Sigmoid colon (tissue), 6 donors: ENCODE measurements at regions not wholly inside any gene's neighbourhood (a gene's known extent, or its start where the extent isn't known, plus 50 kb on each side); places are given as distances from the start of the nearest gene placed in this dataset.

Source experiments
- DNase-seq: peaks from one replicate; pipeline ENCODE4 v3.0.0-alpha.2; 2019
- H3K27ac ChIP-seq, 4 donors: fragments of 200-600 bp; sonication (generic); one replicate each; pipeline ENCODE4 v1.5.1; 2016 to 2019; ENCODE audit warnings: mild to moderate bottlenecking in 1 of 4
- H3K27me3 ChIP-seq, 3 donors: fragments of 200-600 bp; sonication (generic); one replicate each; pipeline ENCODE4 v1.5.1; 2019; ENCODE audit warnings: mild to moderate bottlenecking in 1 of 3
- H3K36me3 ChIP-seq, 4 donors: fragments of 200-600 bp; sonication (generic); one replicate each; pipeline ENCODE4 v1.5.1; 2016 to 2019
- H3K4me1 ChIP-seq, 4 donors: fragments of 200-600 bp; sonication (generic); one replicate each; pipeline ENCODE4 v1.5.1; 2017 to 2019
- H3K4me3 ChIP-seq, 4 donors: fragments of 200-600 bp; sonication (generic); one replicate each; pipeline ENCODE4 v1.5.1; 2017 to 2019; ENCODE audit warnings: mild to moderate bottlenecking in 2 of 4, moderate library complexity in 1 of 4
- H3K9me3 ChIP-seq, 4 donors: fragments of 200-600 bp in 3 of 4; sonication (generic) in 3 of 4; one replicate each; pipeline versions ENCODE4 v1.5.1 to v1.6.1; 2013 to 2019
- EP300 ChIP-seq, 4 donors: sonication (generic); formaldehyde crosslinking; IDR thresholded peaks; one replicate each; pipeline ENCODE4 v1.6.1; 2017; ENCODE audit warnings: antibody characterized with exemption in 4 of 4
- POLR2A ChIP-seq, 2 donors: fragments of 450-650 bp; IDR thresholded peaks; one replicate each; pipeline ENCODE4 v1.6.1; 2016; ENCODE audit warnings: antibody characterized with exemption in 2 of 2, mild to moderate bottlenecking in 2 of 2, moderate library complexity in 2 of 2
- POLR2AphosphoS5 ChIP-seq, 4 donors: sonication (generic); formaldehyde crosslinking; IDR thresholded peaks; one replicate each; pipeline ENCODE4 v1.6.1; 2017; ENCODE audit warnings: antibody characterized with exemption in 4 of 4
- whole genome bisulfite sequencing, 2 donors: extraction: QIAGEN DNeasy Blood & Tissue Kit; methylation state at CpG; one replicate each; pipeline ENCODE4 v1.1.7; 2013; 5-methylcytosine and 5-hydroxymethylcytosine counted together
- intact Hi-C: fragments of 100-400 bp; cut with DNase I; formaldehyde crosslinking; loops from one replicate; pipeline ENCODE4 v1.15.1; 2023
- TF ChIP-seq, protein P1 (sequence below), 4 experiments: fragments of 450-650 bp in 3 of 4; fragments of 200-600 bp in 1 of 4; IDR thresholded peaks; one replicate each; pipeline ENCODE4 v1.5.1; 2016 to 2019; ENCODE audit warnings: antibody characterized with exemption in 4 of 4, mild to moderate bottlenecking in 3 of 4, moderate library complexity in 2 of 4
- donor health status: healthy with polysubstance abuse.
- donor health status: healthy.

DNA sequence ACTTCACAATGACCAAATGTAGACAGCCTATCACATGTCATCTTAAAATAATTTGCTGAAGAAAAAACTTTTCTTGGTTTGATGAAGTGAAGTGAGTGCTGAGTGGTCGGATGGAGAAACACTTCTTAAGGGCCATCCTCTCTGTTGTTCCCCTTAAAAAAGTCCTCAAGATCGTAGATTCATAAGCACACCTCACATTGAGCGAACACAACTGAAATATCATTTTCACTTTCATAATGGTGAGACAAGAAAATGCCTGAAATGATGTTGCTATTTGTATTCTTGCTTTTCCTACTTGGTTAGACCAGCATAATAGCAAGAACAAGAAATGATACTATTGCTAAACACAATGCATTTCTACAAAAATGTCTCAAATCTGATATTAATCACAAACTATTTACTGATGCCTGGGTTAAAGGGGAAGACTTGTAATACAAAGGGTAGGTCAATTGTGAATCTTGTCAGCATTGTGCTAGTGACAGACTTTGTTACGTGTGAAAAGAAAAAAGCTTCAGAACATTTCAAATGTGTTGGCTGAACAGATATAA, 305.6 kb upstream of the NR3C2 start:
- intact Hi-C loops = loop anchor here (2.0 kb wide), 1 partner anchor 71 kb away; no protein-coding TSS in a partner anchor
- WGBS, 2 donors = 72 to 77% methylated on average over 4 of the region's 4 CpGs

DNA sequence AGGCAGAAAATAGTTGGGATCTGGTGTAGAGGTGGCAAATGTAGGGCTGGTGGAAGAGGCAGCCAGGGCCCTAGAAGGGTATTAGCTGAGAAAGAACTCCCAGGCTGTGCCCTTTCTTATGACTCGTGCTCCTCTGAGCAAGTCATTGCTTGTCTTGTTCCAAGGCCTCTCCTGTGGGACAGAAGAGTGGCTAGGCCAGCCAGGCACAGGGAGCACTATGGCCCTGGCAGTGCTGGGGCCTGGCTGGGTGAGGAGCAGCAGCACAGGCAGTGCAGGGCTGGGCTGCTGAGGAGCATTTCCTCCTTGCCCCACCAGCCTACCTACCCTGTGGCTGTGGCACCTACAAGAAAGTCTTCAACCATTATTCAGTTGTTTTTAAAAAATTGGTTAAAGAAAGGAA, 298.5 kb upstream of the NR3C2 start:
- Histone ChIP-seq H3K27ac (no peak overlapping the region), H3K9me3 (no peaks in the 10 kb centered on the region), H3K4me1 (no peaks in the 10 kb centered on the region), H3K4me3 (no peak overlapping the region), H3K36me3 (no peaks in the 10 kb centered on the region), H3K27me3 (no peaks in the 10 kb centered on the region)
- WGBS, 2 donors = 73 to 80% methylated on average over 1 of the region's 1 CpG
- no peak for DNase-seq
- TF ChIP-seq, protein P1, sequence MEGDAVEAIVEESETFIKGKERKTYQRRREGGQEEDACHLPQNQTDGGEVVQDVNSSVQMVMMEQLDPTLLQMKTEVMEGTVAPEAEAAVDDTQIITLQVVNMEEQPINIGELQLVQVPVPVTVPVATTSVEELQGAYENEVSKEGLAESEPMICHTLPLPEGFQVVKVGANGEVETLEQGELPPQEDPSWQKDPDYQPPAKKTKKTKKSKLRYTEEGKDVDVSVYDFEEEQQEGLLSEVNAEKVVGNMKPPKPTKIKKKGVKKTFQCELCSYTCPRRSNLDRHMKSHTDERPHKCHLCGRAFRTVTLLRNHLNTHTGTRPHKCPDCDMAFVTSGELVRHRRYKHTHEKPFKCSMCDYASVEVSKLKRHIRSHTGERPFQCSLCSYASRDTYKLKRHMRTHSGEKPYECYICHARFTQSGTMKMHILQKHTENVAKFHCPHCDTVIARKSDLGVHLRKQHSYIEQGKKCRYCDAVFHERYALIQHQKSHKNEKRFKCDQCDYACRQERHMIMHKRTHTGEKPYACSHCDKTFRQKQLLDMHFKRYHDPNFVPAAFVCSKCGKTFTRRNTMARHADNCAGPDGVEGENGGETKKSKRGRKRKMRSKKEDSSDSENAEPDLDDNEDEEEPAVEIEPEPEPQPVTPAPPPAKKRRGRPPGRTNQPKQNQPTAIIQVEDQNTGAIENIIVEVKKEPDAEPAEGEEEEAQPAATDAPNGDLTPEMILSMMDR (IDR thresholded peaks at IDR 0.05) = no peak
- TF ChIP-seq EP300 (IDR thresholded peaks at IDR 0.05) (no peak), POLR2AphosphoS5 (IDR thresholded peaks at IDR 0.05) (no peak), POLR2A (IDR thresholded peaks at IDR 0.05) (no peak)
- intact Hi-C loops = no loop called here

More for the DNA sequence above, 305.6 kb upstream of the NR3C2 start:
- TF ChIP-seq POLR2A (IDR thresholded peaks at IDR 0.05) = no peak
- TF ChIP-seq, protein P1 (IDR thresholded peaks at IDR 0.05) = no peak
- TF ChIP-seq EP300 (IDR thresholded peaks at IDR 0.05) = no peak
- TF ChIP-seq POLR2AphosphoS5 (IDR thresholded peaks at IDR 0.05) = no peak
- no peaks in the 10 kb centered on the region for H3K4me1 ChIP-seq
- peaks cover 0 to 3% (median 0%) of the 10 kb centered on the region in 3 donors for H3K27me3 ChIP-seq
- no peak for DNase-seq
- no peak overlapping the region for H3K27ac ChIP-seq
- H3K36me3 ChIP-seq = no peaks in the 10 kb centered on the region
- H3K4me3 ChIP-seq = no peak overlapping the region
- H3K9me3 ChIP-seq = no peaks in the 10 kb centered on the region

DNA sequence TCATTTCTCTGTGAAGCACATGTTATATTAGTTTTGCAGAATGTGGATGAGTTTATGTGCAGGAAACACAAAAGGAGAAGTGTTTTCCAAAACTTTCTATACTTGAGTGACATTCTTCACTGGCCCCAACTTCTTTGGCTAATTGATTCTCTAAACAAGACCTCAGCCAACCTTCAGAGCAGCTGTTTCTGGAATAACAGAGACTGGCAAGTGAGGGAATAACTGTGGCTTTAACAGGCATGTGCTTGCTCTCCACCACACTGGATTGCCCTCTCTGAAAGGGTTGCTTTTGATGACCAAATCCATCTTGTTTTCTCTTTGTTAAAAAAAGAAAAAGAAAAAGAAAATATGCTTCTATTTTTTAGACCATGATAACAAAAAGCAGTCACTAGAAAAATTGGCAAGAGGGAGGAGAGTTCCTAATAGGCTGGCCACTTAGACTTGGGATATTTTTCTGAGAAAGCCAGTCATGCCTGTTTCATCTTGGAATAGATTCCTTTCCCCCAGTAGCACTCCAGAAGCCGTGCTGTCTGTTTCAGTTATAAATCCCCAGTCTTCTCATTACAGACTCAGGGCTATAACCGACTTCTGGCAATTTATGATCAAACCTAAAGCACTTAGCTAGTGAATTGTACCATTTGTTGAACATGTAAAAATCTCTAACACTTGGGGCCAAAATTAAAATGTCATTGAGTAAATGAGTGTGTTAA, 295.0 kb upstream of the NR3C2 start:
- H3K4me3 ChIP-seq = no peak overlapping the region
- TF ChIP-seq, protein P1 (IDR thresholded peaks at IDR 0.05) = no peak
- TF ChIP-seq POLR2AphosphoS5 (IDR thresholded peaks at IDR 0.05) = no peak
- no peak for TF ChIP-seq EP300 (IDR thresholded peaks at IDR 0.05)
- no peak for TF ChIP-seq POLR2A (IDR thresholded peaks at IDR 0.05)
- DNase-seq = no peak

GRCh38 chr4:148735432-148736155, 293.4 kb upstream of the NR3C2 start:
- H3K36me3 ChIP-seq = no peaks in the 10 kb centered on the region
- no peak overlapping the region for H3K27ac ChIP-seq
- TF ChIP-seq, protein P1 (IDR thresholded peaks at IDR 0.05) = no peak
- TF ChIP-seq POLR2A (IDR thresholded peaks at IDR 0.05) (no peak), POLR2AphosphoS5 (IDR thresholded peaks at IDR 0.05) (no peak), EP300 (IDR thresholded peaks at IDR 0.05) (no peak)
- no peaks in the 10 kb centered on the region for H3K4me1 ChIP-seq
- no peak for DNase-seq
- 85 to 93% methylated on average over 5 of the region's 5 CpGs for WGBS, 2 donors
- H3K9me3 ChIP-seq = no peaks in the 10 kb centered on the region
- intact Hi-C loops = no loop called here
- no peaks in the 10 kb centered on the region for H3K27me3 ChIP-seq
- H3K4me3 ChIP-seq = no peak overlapping the region

More for the DNA sequence above, 295.0 kb upstream of the NR3C2 start:
- intact Hi-C loops = no loop called here
- H3K27me3 ChIP-seq = no peaks in the 10 kb centered on the region
- no peaks in the 10 kb centered on the region for H3K36me3 ChIP-seq
- no peaks in the 10 kb centered on the region for H3K4me1 ChIP-seq
- H3K27ac ChIP-seq = no peak overlapping the region
- WGBS, 2 donors = 72 to 83% methylated on average over 2 of the region's 2 CpGs
- H3K9me3 ChIP-seq = no peaks in the 10 kb centered on the region
